ENCODE measurements at regions not wholly inside any gene's neighbourhood (a gene's known extent, or its start where the extent isn't known, plus 50 kb on each side); places are given as distances from the start of the nearest gene placed in this dataset.

DNA sequence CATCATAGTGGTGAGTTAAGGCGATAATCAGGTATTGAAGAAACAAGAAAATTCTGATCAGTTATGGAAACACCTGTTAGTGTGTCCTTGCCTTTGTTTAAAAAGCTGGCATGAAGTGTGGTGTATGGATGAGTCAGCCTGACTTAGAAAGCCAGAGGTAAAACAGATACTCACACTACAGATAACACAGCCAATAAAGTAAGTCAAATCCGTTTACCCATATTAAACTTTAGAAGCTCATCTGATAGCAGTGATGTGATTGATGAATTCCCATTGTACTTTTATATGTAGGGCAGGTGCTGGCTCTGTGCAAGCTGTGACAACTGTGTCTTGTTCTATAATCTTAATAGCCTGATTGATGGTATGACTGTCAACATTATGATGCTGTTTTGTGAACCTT, 1392.7 kb upstream of the IGFBP7 start:
- Histone ChIP-seq H3K4me1 (ENCODE audit: control insufficient read depth, insufficient read depth, low read length) (no peaks in the 10 kb centered on the region), H3K27ac (ENCODE audit: extremely low read depth, low read depth, low read length) (no peak overlapping the region), H3K36me3 (ENCODE audit: control insufficient read depth in 2 of 2, insufficient read depth in 1 of 2, low read length in 2 of 2) (no peaks in the 10 kb centered on the region), H3K4me3 (ENCODE audit: low read depth, low read length) (no peak overlapping the region), H3K9me3 (ENCODE audit: control insufficient read depth, insufficient read depth, low read depth, low read length) (no peaks in the 10 kb centered on the region)
- CTCF ChIA-PET = no interaction called here
- TF ChIP-seq TRIM28 (IDR thresholded peaks at IDR 0.05; ENCODE audit: borderline replicate concordance, low read length) (no peak), ZNF596 (tag by site-specific recombination; IDR thresholded peaks at IDR 0.05) (no peak), HOXD13 (CRISPR knock-in tag; IDR thresholded peaks at IDR 0.05; ENCODE audit: borderline replicate concordance) (no peak), ZNF248 (tag by site-specific recombination; IDR thresholded peaks at IDR 0.05) (no peak), ZNF16 (tag by site-specific recombination; IDR thresholded peaks at IDR 0.05; ENCODE audit: low read depth) (no peak), SALL2 (tag by site-specific recombination; IDR thresholded peaks at IDR 0.05; ENCODE audit: borderline replicate concordance) (no peak), ZNF658 (tag by site-specific recombination; IDR thresholded peaks at IDR 0.05) (no peak), PRDM1 (tag by site-specific recombination; IDR thresholded peaks at IDR 0.05) (no peak), ZNF155 (tag by site-specific recombination; IDR thresholded peaks at IDR 0.05) (no peak), ZNF621 (tag by site-specific recombination; IDR thresholded peaks at IDR 0.05) (no peak), MYNN (tag by site-specific recombination; IDR thresholded peaks at IDR 0.05; ENCODE audit: borderline replicate concordance) (no peak), KLF16 (tag by site-specific recombination; IDR thresholded peaks at IDR 0.05) (no peak), ZNF311 (tag by site-specific recombination; IDR thresholded peaks at IDR 0.05; ENCODE audit: borderline replicate concordance) (no peak), ZNF184 (tag by site-specific recombination; IDR thresholded peaks at IDR 0.05) (no peak)
- POLR2A ChIA-PET = no interaction called here

GRCh38 chr4:58499182-58499581, 1389.0 kb upstream of the IGFBP7 start:
- ChIA-PET CTCF (interaction anchor here (0.6 kb wide), 1 partner anchor 741 kb away, joined by 4 read pairs; no protein-coding TSS in a partner anchor), POLR2A (no interaction called here)
- H3K4me1 ChIP-seq (ENCODE audit: control insufficient read depth, insufficient read depth, low read length) = no peaks in the 10 kb centered on the region
- no peak overlapping the region for H3K27ac ChIP-seq (ENCODE audit: extremely low read depth, low read depth, low read length)
- no peak overlapping the region for H3K4me3 ChIP-seq (ENCODE audit: low read depth, low read length)
- TF ChIP-seq ZNF626 (tag by site-specific recombination; IDR thresholded peaks at IDR 0.05) (no peak), ZNF121 (tag by site-specific recombination; IDR thresholded peaks at IDR 0.05) (no peak), GLIS2 (tag by site-specific recombination; IDR thresholded peaks at IDR 0.05) (no peak), KLF10 (tag by site-specific recombination; IDR thresholded peaks at IDR 0.05) (no peak), ZNF223 (tag by site-specific recombination; IDR thresholded peaks at IDR 0.05) (no peak), ZFHX2 (tag by site-specific recombination; conservative IDR thresholded peaks at IDR 0.05) (no peak), ZNF175 (tag by site-specific recombination; IDR thresholded peaks at IDR 0.05) (no peak), ZNF221 (tag by site-specific recombination; IDR thresholded peaks at IDR 0.05; ENCODE audit: borderline replicate concordance) (no peak), ZNF350 (tag by site-specific recombination; IDR thresholded peaks at IDR 0.05) (no peak), ZNF248 (tag by site-specific recombination; IDR thresholded peaks at IDR 0.05) (no peak), ZNF501 (tag by site-specific recombination; IDR thresholded peaks at IDR 0.05) (no peak), ZNF366 (tag by site-specific recombination; conservative IDR thresholded peaks at IDR 0.05) (no peak), SP7 (tag by site-specific recombination; IDR thresholded peaks at IDR 0.05) (no peak), ZNF530 (tag by site-specific recombination; IDR thresholded peaks at IDR 0.05; ENCODE audit: low read depth) (no peak), MEIS1 (CRISPR knock-in tag; IDR thresholded peaks at IDR 0.05; ENCODE audit: borderline replicate concordance) (no peak)
- TF ChIP-seq, protein P1, sequence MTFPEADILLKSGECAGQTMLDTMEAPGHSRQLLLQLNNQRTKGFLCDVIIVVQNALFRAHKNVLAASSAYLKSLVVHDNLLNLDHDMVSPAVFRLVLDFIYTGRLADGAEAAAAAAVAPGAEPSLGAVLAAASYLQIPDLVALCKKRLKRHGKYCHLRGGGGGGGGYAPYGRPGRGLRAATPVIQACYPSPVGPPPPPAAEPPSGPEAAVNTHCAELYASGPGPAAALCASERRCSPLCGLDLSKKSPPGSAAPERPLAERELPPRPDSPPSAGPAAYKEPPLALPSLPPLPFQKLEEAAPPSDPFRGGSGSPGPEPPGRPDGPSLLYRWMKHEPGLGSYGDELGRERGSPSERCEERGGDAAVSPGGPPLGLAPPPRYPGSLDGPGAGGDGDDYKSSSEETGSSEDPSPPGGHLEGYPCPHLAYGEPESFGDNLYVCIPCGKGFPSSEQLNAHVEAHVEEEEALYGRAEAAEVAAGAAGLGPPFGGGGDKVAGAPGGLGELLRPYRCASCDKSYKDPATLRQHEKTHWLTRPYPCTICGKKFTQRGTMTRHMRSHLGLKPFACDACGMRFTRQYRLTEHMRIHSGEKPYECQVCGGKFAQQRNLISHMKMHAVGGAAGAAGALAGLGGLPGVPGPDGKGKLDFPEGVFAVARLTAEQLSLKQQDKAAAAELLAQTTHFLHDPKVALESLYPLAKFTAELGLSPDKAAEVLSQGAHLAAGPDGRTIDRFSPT (tag by site-specific recombination; IDR thresholded peaks at IDR 0.05) = no peak
- TF ChIP-seq, protein P2, sequence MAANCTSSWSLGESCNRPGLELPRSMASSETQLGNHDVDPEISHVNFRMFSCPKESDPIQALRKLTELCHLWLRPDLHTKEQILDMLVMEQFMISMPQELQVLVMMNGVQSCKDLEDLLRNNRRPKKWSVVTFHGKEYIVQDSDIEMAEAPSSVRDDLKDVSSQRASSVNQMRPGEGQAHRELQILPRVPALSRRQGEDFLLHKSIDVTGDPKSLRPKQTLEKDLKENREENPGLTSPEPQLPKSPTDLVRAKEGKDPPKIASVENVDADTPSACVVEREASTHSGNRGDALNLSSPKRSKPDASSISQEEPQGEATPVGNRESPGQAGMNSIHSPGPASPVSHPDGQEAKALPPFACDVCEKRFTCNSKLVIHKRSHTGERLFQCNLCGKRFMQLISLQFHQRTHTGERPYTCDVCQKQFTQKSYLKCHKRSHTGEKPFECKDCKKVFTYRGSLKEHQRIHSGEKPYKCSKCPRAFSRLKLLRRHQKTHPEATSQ (tag by site-specific recombination; IDR thresholded peaks at IDR 0.05) = no peak
- TF ChIP-seq, protein P3, sequence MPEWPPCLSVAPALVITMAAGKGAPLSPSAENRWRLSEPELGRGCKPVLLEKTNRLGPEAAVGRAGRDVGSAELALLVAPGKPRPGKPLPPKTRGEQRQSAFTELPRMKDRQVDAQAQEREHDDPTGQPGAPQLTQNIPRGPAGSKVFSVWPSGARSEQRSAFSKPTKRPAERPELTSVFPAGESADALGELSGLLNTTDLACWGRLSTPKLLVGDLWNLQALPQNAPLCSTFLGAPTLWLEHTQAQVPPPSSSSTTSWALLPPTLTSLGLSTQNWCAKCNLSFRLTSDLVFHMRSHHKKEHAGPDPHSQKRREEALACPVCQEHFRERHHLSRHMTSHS (tag by site-specific recombination; IDR thresholded peaks at IDR 0.05) = no peak
- TF ChIP-seq, protein P4, sequence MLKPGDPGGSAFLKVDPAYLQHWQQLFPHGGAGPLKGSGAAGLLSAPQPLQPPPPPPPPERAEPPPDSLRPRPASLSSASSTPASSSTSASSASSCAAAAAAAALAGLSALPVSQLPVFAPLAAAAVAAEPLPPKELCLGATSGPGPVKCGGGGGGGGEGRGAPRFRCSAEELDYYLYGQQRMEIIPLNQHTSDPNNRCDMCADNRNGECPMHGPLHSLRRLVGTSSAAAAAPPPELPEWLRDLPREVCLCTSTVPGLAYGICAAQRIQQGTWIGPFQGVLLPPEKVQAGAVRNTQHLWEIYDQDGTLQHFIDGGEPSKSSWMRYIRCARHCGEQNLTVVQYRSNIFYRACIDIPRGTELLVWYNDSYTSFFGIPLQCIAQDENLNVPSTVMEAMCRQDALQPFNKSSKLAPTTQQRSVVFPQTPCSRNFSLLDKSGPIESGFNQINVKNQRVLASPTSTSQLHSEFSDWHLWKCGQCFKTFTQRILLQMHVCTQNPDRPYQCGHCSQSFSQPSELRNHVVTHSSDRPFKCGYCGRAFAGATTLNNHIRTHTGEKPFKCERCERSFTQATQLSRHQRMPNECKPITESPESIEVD (tag by site-specific recombination; IDR thresholded peaks at IDR 0.05) = no peak
- no peaks in the 10 kb centered on the region for H3K36me3 ChIP-seq (ENCODE audit: control insufficient read depth in 2 of 2, insufficient read depth in 1 of 2, low read length in 2 of 2)
- no peaks in the 10 kb centered on the region for H3K9me3 ChIP-seq (ENCODE audit: control insufficient read depth, insufficient read depth, low read depth, low read length)
